ENCODE measurements at regions not wholly inside any gene's neighbourhood (a gene's known extent, or its start where the extent isn't known, plus 50 kb on each side); places are given as distances from the start of the nearest gene placed in this dataset.

GRCh38 chr15:95923792-95924191 is 406.7 kb upstream of the NR2F2 start:
- TF ChIP-seq CTCF (IDR thresholded peaks at IDR 0.05; ENCODE audit: low read length) (no peak), EZH2 (IDR thresholded peaks at IDR 0.05; ENCODE audit: borderline replicate concordance, low read length) (no peak)
